Endothelial cell (in vitro differentiated cells): ENCODE measurements at regions not wholly inside any gene's neighbourhood (a gene's known extent, or its start where the extent isn't known, plus 50 kb on each side); places are given as distances from the start of the nearest gene placed in this dataset.

ENCODE experiments used
- DNase-seq: peaks from one replicate; pipeline ENCODE4 v3.0.0; 2021; ENCODE audit warnings: low spot score
- H3K27ac Mint-ChIP-seq: one replicate; pipeline ENCODE4 v1.8.0; 2021; ENCODE audit warnings: mixed read lengths, inconsistent platforms; ENCODE audit not compliant: unreplicated experiment
- H3K27me3 Mint-ChIP-seq: one replicate; pipeline ENCODE4 v1.8.0; 2021; ENCODE audit warnings: mild to moderate bottlenecking, moderate library complexity, mixed read lengths, inconsistent platforms; ENCODE audit not compliant: unreplicated experiment
- H3K36me3 Mint-ChIP-seq: one replicate; pipeline ENCODE4 v1.8.0; 2021; ENCODE audit warnings: mild to moderate bottlenecking, low read depth, mixed read lengths, inconsistent platforms; ENCODE audit not compliant: unreplicated experiment
- H3K4me1 Mint-ChIP-seq: one replicate; pipeline ENCODE4 v1.8.0; 2021; ENCODE audit warnings: mild to moderate bottlenecking, mixed read lengths, inconsistent platforms; ENCODE audit not compliant: unreplicated experiment
- H3K4me3 Mint-ChIP-seq: one replicate; pipeline ENCODE4 v1.8.0; 2021; ENCODE audit warnings: mild to moderate bottlenecking, mixed read lengths, inconsistent platforms; ENCODE audit not compliant: unreplicated experiment
- H3K9me3 Mint-ChIP-seq: one replicate; pipeline ENCODE4 v1.8.0; 2021; ENCODE audit warnings: mixed read lengths, inconsistent platforms; ENCODE audit not compliant: unreplicated experiment
- CTCF ChIP-seq: fragments of 200-600 bp; sonication (generic); IDR thresholded peaks from one replicate; pipeline ENCODE4 v1.5.0; 2021; ENCODE audit warnings: antibody characterized with exemption; ENCODE audit not compliant: unreplicated experiment

- TF ChIP-seq CTCF, result no peak
- Mint-ChIP-seq H3K4me3 (no peak overlapping the region), H3K36me3 (no peaks in the 10 kb centered on the region), H3K27me3 (no peaks in the 10 kb centered on the region), H3K9me3 (no peaks in the 10 kb centered on the region), H3K27ac (no peak overlapping the region), H3K4me1 (no peaks in the 10 kb centered on the region)
- no peak for DNase-seq
Observed at GRCh38 chrX:137286423-137286822, 252.6 kb upstream of the GPR101 start.

- no peaks in the 10 kb centered on the region for H3K9me3 Mint-ChIP-seq
- H3K4me3 Mint-ChIP-seq, result no peak overlapping the region
- no peaks in the 10 kb centered on the region for H3K4me1 Mint-ChIP-seq
- no peak for DNase-seq
- H3K27ac Mint-ChIP-seq, result no peak overlapping the region
- no peaks in the 10 kb centered on the region for H3K27me3 Mint-ChIP-seq
- no peak for TF ChIP-seq CTCF
- no peaks in the 10 kb centered on the region for H3K36me3 Mint-ChIP-seq
Observed at GRCh38 chrX:137278825-137279224, 245.0 kb upstream of the GPR101 start.

GRCh38 chrX:137263374-137263773 lies 229.6 kb upstream of the GPR101 start:
- Mint-ChIP-seq H3K27ac (no peak overlapping the region), H3K4me3 (no peak overlapping the region), H3K27me3 (peaks cover 2% of the 10 kb centered on the region), H3K9me3 (no peaks in the 10 kb centered on the region), H3K4me1 (no peaks in the 10 kb centered on the region), H3K36me3 (no peaks in the 10 kb centered on the region)
- no peak for TF ChIP-seq CTCF
- no peak for DNase-seq

- Mint-ChIP-seq H3K4me3 (no peak overlapping the region), H3K9me3 (no peaks in the 10 kb centered on the region)
Observed at GRCh38 chrX:137245183-137245582, 211.4 kb upstream of the GPR101 start.

GRCh38 chrX:137236837-137237236 lies 203.0 kb upstream of the GPR101 start:
- DNase-seq, result no peak
- H3K4me1 Mint-ChIP-seq, result peaks cover 2% of the 10 kb centered on the region
- no peak for TF ChIP-seq CTCF
- no peaks in the 10 kb centered on the region for H3K27me3 Mint-ChIP-seq
- no peak overlapping the region for H3K4me3 Mint-ChIP-seq
- no peaks in the 10 kb centered on the region for H3K36me3 Mint-ChIP-seq
- no peaks in the 10 kb centered on the region for H3K9me3 Mint-ChIP-seq
- no peak overlapping the region for H3K27ac Mint-ChIP-seq

More at GRCh38 chrX:137245183-137245582, 211.4 kb upstream of the GPR101 start:
- Mint-ChIP-seq H3K27me3 (no peaks in the 10 kb centered on the region), H3K4me1 (no peaks in the 10 kb centered on the region), H3K36me3 (no peaks in the 10 kb centered on the region), H3K27ac (no peak overlapping the region)
- TF ChIP-seq CTCF, result no peak
- no peak for DNase-seq
